AG04449 (cell line): ENCODE measurements at regions not wholly inside any gene's neighbourhood (a gene's known extent, or its start where the extent isn't known, plus 50 kb on each side); places are given as distances from the start of the nearest gene placed in this dataset.

Experiments used
- CTCF ChIA-PET: fragments of 350-600 bp; formaldehyde crosslinking; extraction: SDS; loops from one replicate; lab custom pipeline; 2021; ENCODE audit warnings: antibody characterized with exemption; lab: Yijun Ruan, JAX
- POLR2A ChIA-PET: fragments of 400-600, 350-600 bp; formaldehyde crosslinking; extraction: SDS; loops from one replicate; lab custom pipeline; 2020; ENCODE audit warnings: antibody characterized with exemption, inconsistent platforms; lab: Yijun Ruan, JAX
- DNase-seq: peaks from one replicate; pipeline ENCODE4 v3.0.0-alpha.2; 2010; ENCODE audit warnings: low read depth, low spot score
- H3K4me3 ChIP-seq: 2 replicates; pipeline ENCODE4 v1.5.1; 2011; ENCODE audit warnings: low read depth, mild to moderate bottlenecking, control low read depth, low read length
- TF ChIP-seq, protein P1 (sequence below): IDR thresholded peaks from one replicate; pipeline ENCODE4 v1.5.1; 2011; ENCODE audit warnings: mild to moderate bottlenecking, moderate library complexity, low read length, control low read depth, inconsistent platforms; ENCODE audit not compliant: insufficient read depth; ENCODE audit errors: missing control alignments

DNA sequence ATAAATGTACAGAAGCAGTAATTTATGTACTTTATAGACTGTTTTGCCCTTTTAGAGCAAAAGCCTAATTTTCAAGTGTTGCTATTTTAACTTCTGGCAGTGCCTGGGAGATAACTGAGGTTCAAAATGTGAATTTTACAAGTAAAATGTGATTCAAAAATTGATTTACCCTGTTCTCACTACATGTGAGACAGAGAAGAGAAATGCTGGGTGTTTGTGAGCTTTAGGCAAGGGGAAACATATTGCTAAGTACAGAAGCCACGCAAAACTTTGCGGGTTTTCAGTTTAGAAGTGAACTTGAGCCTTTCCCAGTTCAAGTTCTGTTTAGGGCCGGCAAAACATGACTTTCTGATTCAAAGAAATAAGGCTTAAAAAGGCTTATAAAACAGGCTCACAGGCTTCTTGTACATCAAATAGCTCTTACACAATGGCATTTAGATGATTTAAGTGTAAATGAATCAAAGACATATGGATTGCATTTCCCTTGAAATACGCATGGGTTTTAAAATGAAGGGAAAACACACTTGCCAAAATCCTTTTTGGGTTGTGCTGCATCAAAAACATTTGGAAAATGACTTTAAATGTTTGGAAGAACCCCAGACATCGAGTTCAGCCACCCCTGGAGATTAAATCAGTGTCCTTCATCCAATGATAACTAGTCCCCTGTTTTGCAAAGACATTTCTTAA, 370.8 kb upstream of the MEF2C start:
- TF ChIP-seq, protein P1, sequence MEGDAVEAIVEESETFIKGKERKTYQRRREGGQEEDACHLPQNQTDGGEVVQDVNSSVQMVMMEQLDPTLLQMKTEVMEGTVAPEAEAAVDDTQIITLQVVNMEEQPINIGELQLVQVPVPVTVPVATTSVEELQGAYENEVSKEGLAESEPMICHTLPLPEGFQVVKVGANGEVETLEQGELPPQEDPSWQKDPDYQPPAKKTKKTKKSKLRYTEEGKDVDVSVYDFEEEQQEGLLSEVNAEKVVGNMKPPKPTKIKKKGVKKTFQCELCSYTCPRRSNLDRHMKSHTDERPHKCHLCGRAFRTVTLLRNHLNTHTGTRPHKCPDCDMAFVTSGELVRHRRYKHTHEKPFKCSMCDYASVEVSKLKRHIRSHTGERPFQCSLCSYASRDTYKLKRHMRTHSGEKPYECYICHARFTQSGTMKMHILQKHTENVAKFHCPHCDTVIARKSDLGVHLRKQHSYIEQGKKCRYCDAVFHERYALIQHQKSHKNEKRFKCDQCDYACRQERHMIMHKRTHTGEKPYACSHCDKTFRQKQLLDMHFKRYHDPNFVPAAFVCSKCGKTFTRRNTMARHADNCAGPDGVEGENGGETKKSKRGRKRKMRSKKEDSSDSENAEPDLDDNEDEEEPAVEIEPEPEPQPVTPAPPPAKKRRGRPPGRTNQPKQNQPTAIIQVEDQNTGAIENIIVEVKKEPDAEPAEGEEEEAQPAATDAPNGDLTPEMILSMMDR, result no peak
- ChIA-PET CTCF (interaction anchor here (1.2 kb wide), 1 partner anchor 11 kb away, joined by 7 read pairs; no protein-coding TSS in a partner anchor), POLR2A (no interaction called here)
- no peak for DNase-seq
- H3K4me3 ChIP-seq, result no peak overlapping the region

DNA sequence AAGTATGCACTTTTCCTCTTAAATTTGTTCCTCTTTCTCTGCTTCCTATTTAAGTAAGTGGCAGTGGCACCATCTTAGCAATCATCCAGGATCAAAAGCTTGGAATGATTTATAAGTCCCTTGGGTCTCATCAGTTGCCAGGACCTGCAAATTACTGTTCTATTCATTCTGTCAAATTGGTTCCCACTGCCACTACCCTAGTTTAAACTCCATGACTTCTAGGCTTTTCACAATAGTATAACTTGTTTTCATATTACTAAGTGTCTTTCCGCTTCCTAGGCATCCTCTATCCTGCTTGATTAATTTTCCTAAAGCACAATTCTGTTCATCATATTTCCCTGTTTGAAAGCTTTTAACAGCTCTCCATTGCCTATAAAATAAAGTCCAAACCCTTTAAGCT, 363.9 kb upstream of the MEF2C start:
- ChIA-PET CTCF (no interaction called here), POLR2A (no interaction called here)
- no peak overlapping the region for H3K4me3 ChIP-seq
- TF ChIP-seq, protein P1, result no peak
- no peak for DNase-seq

DNA sequence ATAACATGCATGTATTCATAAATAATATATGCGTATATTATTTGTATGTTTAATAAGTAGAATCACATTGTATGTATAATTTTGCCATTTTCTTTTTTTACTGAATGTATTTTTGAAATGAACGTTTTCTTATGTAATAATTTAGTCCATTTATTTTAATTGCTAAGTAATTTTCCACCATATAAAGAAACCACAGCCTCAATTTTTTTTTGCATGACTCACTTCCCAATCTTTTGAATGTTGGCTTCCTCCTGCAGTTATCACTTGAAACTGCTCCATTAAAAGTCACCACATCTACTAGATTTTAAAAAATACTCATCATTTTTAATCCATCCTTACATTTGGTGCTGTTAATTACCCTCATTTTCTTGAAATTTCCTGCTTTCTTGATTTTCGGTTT, 363.3 kb upstream of the MEF2C start:
- no peak for DNase-seq
- ChIA-PET POLR2A (no interaction called here), CTCF (no interaction called here)
- no peak overlapping the region for H3K4me3 ChIP-seq
- TF ChIP-seq, protein P1, result no peak

DNA sequence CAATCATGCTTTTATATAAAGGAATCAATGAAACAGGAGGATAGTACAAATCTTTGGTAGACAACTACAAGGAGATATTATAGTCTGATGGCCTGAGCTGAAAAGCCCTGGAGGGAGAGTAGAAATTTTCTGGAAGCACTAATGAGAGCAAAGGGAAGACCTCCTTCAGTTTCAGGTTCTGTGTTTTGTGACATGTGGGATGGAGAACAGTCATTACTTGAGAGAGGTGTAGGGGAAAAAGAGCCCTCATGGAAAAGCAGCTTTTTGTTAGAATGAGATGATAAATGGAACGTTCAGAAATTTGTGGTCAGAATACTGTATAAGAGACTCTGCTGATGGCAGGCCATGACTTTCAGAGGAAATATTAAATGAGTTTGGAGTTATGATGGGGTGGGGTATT, 360.6 kb upstream of the MEF2C start:
- ChIA-PET CTCF (interaction anchor here (1.5 kb wide), 1 partner anchor 8 kb away, joined by 5 read pairs; no protein-coding TSS in a partner anchor), POLR2A (no interaction called here)

DNA sequence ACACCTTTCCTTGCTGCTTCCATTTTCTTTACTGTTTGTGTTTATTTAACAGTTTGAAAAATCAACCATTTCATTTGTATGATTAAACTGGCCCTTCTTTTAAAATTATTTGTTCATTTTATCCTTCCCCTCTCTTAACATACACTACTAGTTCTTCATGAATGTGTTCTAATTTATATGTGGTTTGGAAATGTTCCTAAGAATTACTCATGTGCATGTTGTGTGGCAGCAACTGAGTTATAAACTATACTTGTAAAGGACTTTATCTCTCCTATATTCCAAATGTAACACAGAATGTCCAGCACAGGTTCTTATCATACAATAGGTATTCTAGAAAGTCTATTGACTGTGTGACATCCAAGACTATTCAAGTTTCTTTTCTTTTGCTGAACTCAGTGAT, 358.2 kb upstream of the MEF2C start:
- DNase-seq, result no peak

More for the DNA sequence above, 360.6 kb upstream of the MEF2C start:
- no peak for DNase-seq
- H3K4me3 ChIP-seq, result no peak overlapping the region
- TF ChIP-seq, protein P1, result no peak

DNA sequence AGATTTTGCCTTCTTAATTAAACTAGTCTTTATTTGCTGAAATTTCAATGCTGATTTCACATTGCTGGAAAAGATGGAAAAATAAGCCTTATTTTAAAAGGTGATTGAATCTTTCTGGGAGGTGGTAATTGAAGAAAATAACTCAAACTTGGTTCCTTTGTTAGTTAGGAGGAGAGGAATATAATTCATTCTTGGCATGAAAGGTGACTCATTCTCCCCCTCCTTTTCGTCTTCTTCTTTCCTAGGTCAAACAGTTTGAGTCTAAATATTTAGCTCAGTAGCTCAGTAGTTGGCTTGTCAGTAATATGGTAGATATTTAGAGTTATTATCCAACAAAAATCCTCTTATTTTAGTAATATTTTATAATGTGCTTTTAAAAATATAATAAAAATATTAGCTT, 353.9 kb upstream of the MEF2C start:
- ChIA-PET CTCF (no interaction called here), POLR2A (no interaction called here)
- no peak overlapping the region for H3K4me3 ChIP-seq
- TF ChIP-seq, protein P1, result no peak
- no peak for DNase-seq

More for the DNA sequence above, 358.2 kb upstream of the MEF2C start:
- no peak overlapping the region for H3K4me3 ChIP-seq
- POLR2A ChIA-PET, result no interaction called here
- CTCF ChIA-PET, result no interaction called here
- TF ChIP-seq, protein P1, result no peak
